Heart right ventricle (tissue), 16 donors: ENCODE measurements at regions not wholly inside any gene's neighbourhood (a gene's known extent, or its start where the extent isn't known, plus 50 kb on each side); places are given as distances from the start of the nearest gene placed in this dataset.

ENCODE experiments used
- ATAC-seq, 8 donors: fragments of 200-7000 bp; cut with Tn5 transposase; one replicate each; pipeline ENCODE4 v1.9.1; 2020; ENCODE audit warnings: mild to moderate bottlenecking in 8 of 8, moderate library complexity in 8 of 8, moderate number of reproducible peaks in 1 of 8
- DNase-seq, 2 donors: peaks; one replicate each; pipeline ENCODE4 v3.0.0-alpha.2; 2020
- H3K27ac ChIP-seq, 10 donors: fragments of 200-600 bp; sonication (generic) in 2 of 10; one replicate each; pipeline versions ENCODE4 v1.5.0 to v1.8.0; 2020 to 2022; ENCODE audit warnings: mild to moderate bottlenecking in 3 of 10
- H3K27me3 ChIP-seq, 7 donors: fragments of 200-600 bp; one replicate each; pipeline ENCODE4 v1.8.0; 2021 to 2022; ENCODE audit warnings: mild to moderate bottlenecking in 2 of 7
- H3K36me3 ChIP-seq, 9 donors: fragments of 200-600 bp; sonication (generic) in 1 of 9; one replicate each; pipeline versions ENCODE4 v1.5.0 to v1.8.0; 2020 to 2022; ENCODE audit warnings: mild to moderate bottlenecking in 2 of 9
- H3K4me1 ChIP-seq, 9 donors: fragments of 200-600 bp; sonication (generic) in 1 of 9; one replicate each; pipeline versions ENCODE4 v1.5.0 to v1.8.0; 2020 to 2022; ENCODE audit warnings: mild to moderate bottlenecking in 4 of 9
- H3K4me3 ChIP-seq, 10 donors: fragments of 200-600 bp; sonication (generic) in 2 of 10; one replicate each; pipeline versions ENCODE4 v1.5.0 to v1.8.0; 2020 to 2022; ENCODE audit warnings: mild to moderate bottlenecking in 7 of 10, moderate library complexity in 2 of 10
- H3K9me3 ChIP-seq, 11 donors: fragments of 200-600 bp in 10 of 11; sonication (generic) in 2 of 11; one replicate each; pipeline versions ENCODE4 v1.5.0 to v1.8.0; 2013 to 2022; ENCODE audit warnings: mild to moderate bottlenecking in 2 of 11, control low read depth in 1 of 11, moderate library complexity in 1 of 11
- WGBS, 2 donors: extraction: QIAGEN DNeasy Blood & Tissue Kit; methylation state at CpG; one replicate each; pipeline ENCODE4 v1.1.7; 2013; ENCODE audit warnings: inconsistent platforms in 1 of 2; 5-methylcytosine and 5-hydroxymethylcytosine counted together
- intact Hi-C, 10 donors: fragments of 100-400 bp; cut with DNase I; formaldehyde crosslinking; loops; one replicate each; pipeline versions ENCODE4 v1.11.1 to v1.14.2; 2022
- TF ChIP-seq, protein P1 (sequence below), 9 donors: fragments of 200-600 bp; sonication (generic) in 2 of 9; IDR thresholded peaks; one replicate each; pipeline versions ENCODE4 v1.5.0 to v1.8.0; 2021 to 2022; ENCODE audit warnings: antibody characterized with exemption in 9 of 9, mild to moderate bottlenecking in 5 of 9, moderate library complexity in 1 of 9
- donor health status: Arrhythmogenic right ventricular cardiomyopathy.
- donor health status: ischemic (EF 13 %, LVEDD 7.1; RV severe dilation, severe dysfunction).
- donor health status: healthy with polysubstance abuse.
- donor health status: DM: no; HTN: yes; CAD: no.
- donor health status: DM: no; HTN: no; CAD: no.
- donor health status: ischemic (EF 25% LVEDD 6.9; RV normal size, moderate dysfunction).
- donor health status: ischemic (EF 25% LVEDD 5.7; RV mildly dilated, moderate dysfunction).
- donor health status: healthy.
- donor health status: DM: yes; HTN: yes; CAD: no.
- donor health status: Ischemic cardiomyopathy.
- donor health status: ischemic (EF 35%, LVEDD 5.7; RV mildly dilated, moderate dysfunction).
- donor health status: nonischemic (EF 11% LVEDD 7.7; RV severe dilation, severe dysfunction).
- donor health status: DM: yes; HTN: yes; CAD: no.
- donor health status: PGD.
- donor health status: ischemic (EF 29% LVEDD 5.4; RV normal size, mild dysfunction).
- donor health status: nonischemic (EF 23%, LVEDD 6.1; RV moderate dilation, normal function).

DNA sequence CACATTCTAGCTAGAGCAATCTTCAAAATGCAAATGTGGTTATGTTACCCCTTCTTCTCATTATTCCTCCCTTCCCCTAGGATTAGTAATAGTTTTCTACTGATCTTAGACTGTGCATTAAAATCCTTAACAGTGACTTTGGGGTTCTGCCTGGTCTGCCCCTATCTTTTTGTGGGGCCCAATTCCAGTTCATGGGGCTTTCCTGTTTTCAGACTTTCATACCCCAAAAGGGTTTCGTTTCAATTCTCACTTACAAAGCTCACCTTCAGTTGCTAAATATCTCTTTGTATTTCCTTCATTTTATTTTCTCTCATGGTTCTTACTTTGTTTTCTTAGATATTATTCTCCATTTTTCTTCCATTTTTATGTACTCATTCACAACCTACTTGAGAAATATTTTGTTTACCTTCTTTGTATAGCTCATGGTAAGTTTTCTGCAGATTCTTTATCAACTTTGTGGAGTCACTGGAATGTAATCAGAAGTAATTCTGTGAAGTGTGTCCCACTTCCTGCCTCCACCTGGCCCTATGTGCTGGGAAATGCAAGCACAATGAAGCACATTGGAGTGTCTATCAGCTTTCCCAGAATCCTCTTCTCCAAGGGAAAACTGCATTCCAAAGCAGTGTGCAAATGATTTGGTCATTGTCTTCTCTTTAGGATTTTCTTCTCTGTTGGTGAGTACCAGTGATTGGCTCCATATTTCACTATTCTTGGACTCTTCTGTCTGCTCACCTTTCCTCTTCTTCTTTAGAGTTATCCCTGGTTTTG lies 350.2 kb downstream of the ZNF326 start:
- Histone ChIP-seq H3K36me3 (no peaks in the 10 kb centered on the region), H3K27ac (no peak overlapping the region), H3K4me3 (no peak overlapping the region), H3K27me3 (peaks cover 0 to 3% (median 0%) of the 10 kb centered on the region in 7 donors), H3K9me3 (peaks cover 0 to 20% (median 8%) of the 10 kb centered on the region in 11 donors), H3K4me1 (no peaks in the 10 kb centered on the region)
- DNase-seq (no peak), ATAC-seq (no peak)
- TF ChIP-seq, protein P1, sequence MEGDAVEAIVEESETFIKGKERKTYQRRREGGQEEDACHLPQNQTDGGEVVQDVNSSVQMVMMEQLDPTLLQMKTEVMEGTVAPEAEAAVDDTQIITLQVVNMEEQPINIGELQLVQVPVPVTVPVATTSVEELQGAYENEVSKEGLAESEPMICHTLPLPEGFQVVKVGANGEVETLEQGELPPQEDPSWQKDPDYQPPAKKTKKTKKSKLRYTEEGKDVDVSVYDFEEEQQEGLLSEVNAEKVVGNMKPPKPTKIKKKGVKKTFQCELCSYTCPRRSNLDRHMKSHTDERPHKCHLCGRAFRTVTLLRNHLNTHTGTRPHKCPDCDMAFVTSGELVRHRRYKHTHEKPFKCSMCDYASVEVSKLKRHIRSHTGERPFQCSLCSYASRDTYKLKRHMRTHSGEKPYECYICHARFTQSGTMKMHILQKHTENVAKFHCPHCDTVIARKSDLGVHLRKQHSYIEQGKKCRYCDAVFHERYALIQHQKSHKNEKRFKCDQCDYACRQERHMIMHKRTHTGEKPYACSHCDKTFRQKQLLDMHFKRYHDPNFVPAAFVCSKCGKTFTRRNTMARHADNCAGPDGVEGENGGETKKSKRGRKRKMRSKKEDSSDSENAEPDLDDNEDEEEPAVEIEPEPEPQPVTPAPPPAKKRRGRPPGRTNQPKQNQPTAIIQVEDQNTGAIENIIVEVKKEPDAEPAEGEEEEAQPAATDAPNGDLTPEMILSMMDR (IDR thresholded peaks at IDR 0.05), result no peak
- 84 to 85% methylated on average over 1 of the region's 1 CpG for WGBS, 2 donors
- intact Hi-C loops, result no loop called here

DNA sequence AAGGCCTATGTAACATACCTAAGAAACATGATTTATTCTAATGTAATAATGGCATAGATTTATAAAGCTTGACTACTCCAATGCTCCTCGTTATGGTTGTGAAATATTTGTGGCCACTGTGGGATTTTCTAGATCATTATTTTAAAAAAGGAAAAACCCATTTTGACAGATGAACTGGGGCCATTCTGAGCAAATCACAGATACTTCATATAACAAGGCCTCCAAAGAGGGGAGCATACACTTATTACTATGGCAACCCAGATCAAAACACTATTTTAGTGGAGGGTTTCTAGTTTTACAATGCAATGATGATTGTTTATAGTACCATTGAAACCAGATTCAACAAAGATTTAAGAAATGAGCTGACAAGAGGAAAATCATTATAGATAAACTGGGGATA lies 346.6 kb downstream of the ZNF326 start:
- Histone ChIP-seq H3K36me3 (no peaks in the 10 kb centered on the region), H3K4me3 (no peak overlapping the region), H3K27me3 (peaks cover 0 to 3% (median 0%) of the 10 kb centered on the region in 7 donors), H3K27ac (no peak overlapping the region), H3K4me1 (no peaks in the 10 kb centered on the region), H3K9me3 (peaks cover 0 to under 1% (median 0%) of the 10 kb centered on the region in 11 donors)
- WGBS, 2 donors, result 60 to 81% methylated on average over 1 of the region's 1 CpG
- TF ChIP-seq, protein P1 (IDR thresholded peaks at IDR 0.05), result no peak
- intact Hi-C loops, result no loop called here
- DNase-seq, result no peak
- no peak for ATAC-seq

DNA sequence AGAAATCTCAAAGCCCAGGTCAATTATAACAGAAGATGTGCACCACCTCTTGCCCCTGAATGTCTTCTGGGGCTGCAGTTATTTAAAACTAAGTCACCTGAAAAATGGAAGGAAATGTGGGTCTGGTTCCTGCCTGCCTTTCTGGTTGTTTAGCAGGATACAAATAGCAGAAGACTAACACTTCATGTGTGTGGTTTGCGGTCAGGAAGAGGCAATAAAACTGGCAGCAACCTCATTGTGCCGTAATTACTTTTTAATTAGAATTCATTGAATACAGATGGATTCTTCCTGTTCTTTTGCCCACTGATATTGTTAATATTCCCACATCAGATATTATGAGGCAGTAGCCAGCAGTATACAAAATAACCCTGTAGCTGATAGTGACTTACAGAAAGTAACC lies 345.7 kb downstream of the ZNF326 start:
- DNase-seq (no peak), ATAC-seq (no peak)
- H3K27me3 ChIP-seq, result peaks cover 0 to 3% (median 0%) of the 10 kb centered on the region in 7 donors
- WGBS, 2 donors, result 68 to 70% methylated on average over 2 of the region's 2 CpGs
- TF ChIP-seq, protein P1 (IDR thresholded peaks at IDR 0.05), result no peak
- no peaks in the 10 kb centered on the region for H3K36me3 ChIP-seq
- no peak overlapping the region for H3K4me3 ChIP-seq
- no peak overlapping the region for H3K27ac ChIP-seq
- intact Hi-C loops, result no loop called here
- H3K4me1 ChIP-seq, result no peaks in the 10 kb centered on the region
- no peaks in the 10 kb centered on the region for H3K9me3 ChIP-seq

DNA sequence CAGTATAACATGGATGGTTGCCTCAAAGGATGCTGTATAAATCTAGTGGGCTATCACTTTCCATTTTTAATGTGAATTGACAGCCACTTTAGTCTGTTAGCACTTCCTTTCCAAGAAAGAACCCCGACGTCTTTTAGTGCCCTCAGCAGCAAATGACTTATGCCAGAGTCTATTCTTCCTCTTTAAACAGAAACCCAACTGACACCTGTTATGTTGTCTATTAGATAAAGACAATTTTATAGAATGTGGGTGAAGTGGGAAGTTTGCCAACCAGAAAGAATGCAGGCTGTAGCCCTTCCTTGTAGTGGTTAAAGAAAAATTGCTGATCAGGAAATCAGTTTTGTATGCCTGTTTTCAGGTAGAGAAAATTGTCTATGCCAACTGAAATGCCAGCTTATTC lies 344.9 kb downstream of the ZNF326 start:
- Histone ChIP-seq H3K36me3 (no peaks in the 10 kb centered on the region), H3K27ac (no peak overlapping the region), H3K4me1 (no peaks in the 10 kb centered on the region), H3K9me3 (peaks cover 0 to 2% (median 0%) of the 10 kb centered on the region in 11 donors), H3K27me3 (peaks cover 0 to 3% (median 0%) of the 10 kb centered on the region in 7 donors), H3K4me3 (no peak overlapping the region)
- WGBS, 2 donors, result 50 to 51% methylated on average over 2 of the region's 2 CpGs
- TF ChIP-seq, protein P1 (IDR thresholded peaks at IDR 0.05), result no peak
- ATAC-seq, result no peak
- no peak for DNase-seq
- intact Hi-C loops, result no loop called here
